ENCODE measurements at regions not wholly inside any gene's neighbourhood (a gene's known extent, or its start where the extent isn't known, plus 50 kb on each side); places are given as distances from the start of the nearest gene placed in this dataset.

- Mint-ChIP-seq H3K36me3 (ENCODE audit: low read depth, unreplicated experiment) (no peaks in the 10 kb centered on the region), H3K27ac (ENCODE audit: unreplicated experiment) (no peak overlapping the region), H3K27me3 (ENCODE audit: low read depth, unreplicated experiment) (no peaks in the 10 kb centered on the region), H3K4me1 (ENCODE audit: low read depth, unreplicated experiment) (peaks cover 1% of the 10 kb centered on the region), H3K4me3 (ENCODE audit: unreplicated experiment) (no peak overlapping the region), H3K9me3 (ENCODE audit: unreplicated experiment) (no peaks in the 10 kb centered on the region)
- no peak overlapping the region for H2AFZ ChIP-seq (ENCODE audit: low read depth, low read length)
- H3K4me1 ChIP-seq (ENCODE audit: insufficient read depth, low read length): no peaks in the 10 kb centered on the region
- H3K9ac ChIP-seq (ENCODE audit: low read length): no peak overlapping the region
- no peaks in the 10 kb centered on the region for H3K27me3 ChIP-seq (ENCODE audit: insufficient read depth, low read length)
- H3K4me2 ChIP-seq (ENCODE audit: low read length): no peak overlapping the region
- peaks cover 4% of the 10 kb centered on the region for H3K9me3 ChIP-seq (ENCODE audit: insufficient read depth, low read depth, low read length)
- no peaks in the 10 kb centered on the region for H3K79me2 ChIP-seq (ENCODE audit: insufficient read depth, low read length)
- DNase-seq (ENCODE audit: low read depth): no peak
- no peak overlapping the region for H3K4me3 ChIP-seq (ENCODE audit: insufficient read depth, low read depth, low read length)
- H4K20me1 ChIP-seq (ENCODE audit: insufficient read depth, low read length): no peaks in the 10 kb centered on the region
- H3K36me3 ChIP-seq (ENCODE audit: insufficient read depth, low read length): no peaks in the 10 kb centered on the region
- TF ChIP-seq EZH2 (IDR thresholded peaks at IDR 0.05; ENCODE audit: insufficient read depth, low read length): no peak
- no peak for TF ChIP-seq CTCF (IDR thresholded peaks at IDR 0.05; ENCODE audit: insufficient read depth, low read depth, low read length)
- no peak overlapping the region for H3K27ac ChIP-seq (ENCODE audit: low read depth, low read length)
- no peak for FAIRE-seq
Observed at GRCh38 chr2:123777116-123777515, 248.0 kb upstream of the CNTNAP5 start.

GRCh38 chr2:123783164-123783563, 241.9 kb upstream of the CNTNAP5 start:
- Histone ChIP-seq H3K36me3 (ENCODE audit: insufficient read depth, low read length) (no peaks in the 10 kb centered on the region), H3K4me2 (ENCODE audit: low read length) (no peak overlapping the region), H4K20me1 (ENCODE audit: insufficient read depth, low read length) (no peaks in the 10 kb centered on the region), H2AFZ (ENCODE audit: low read depth, low read length) (no peak overlapping the region), H3K4me1 (ENCODE audit: insufficient read depth, low read length) (no peaks in the 10 kb centered on the region), H3K9me3 (ENCODE audit: insufficient read depth, low read depth, low read length) (no peaks in the 10 kb centered on the region), H3K27me3 (ENCODE audit: insufficient read depth, low read length) (no peaks in the 10 kb centered on the region), H3K9ac (ENCODE audit: low read length) (no peak overlapping the region), H3K4me3 (ENCODE audit: insufficient read depth, low read depth, low read length) (no peak overlapping the region), H3K27ac (ENCODE audit: low read depth, low read length) (no peak overlapping the region), H3K79me2 (ENCODE audit: insufficient read depth, low read length) (no peaks in the 10 kb centered on the region)
- DNase-seq (ENCODE audit: low read depth) (no peak), FAIRE-seq (no peak)
- H3K4me3 Mint-ChIP-seq (ENCODE audit: unreplicated experiment): no peak overlapping the region
- TF ChIP-seq EZH2 (IDR thresholded peaks at IDR 0.05; ENCODE audit: insufficient read depth, low read length) (no peak), CTCF (IDR thresholded peaks at IDR 0.05; ENCODE audit: insufficient read depth, low read depth, low read length) (no peak)
- no peaks in the 10 kb centered on the region for H3K9me3 Mint-ChIP-seq (ENCODE audit: unreplicated experiment)
- H3K27me3 Mint-ChIP-seq (ENCODE audit: low read depth, unreplicated experiment): no peaks in the 10 kb centered on the region
- no peaks in the 10 kb centered on the region for H3K4me1 Mint-ChIP-seq (ENCODE audit: low read depth, unreplicated experiment)
- no peak overlapping the region for H3K27ac Mint-ChIP-seq (ENCODE audit: unreplicated experiment)
- H3K36me3 Mint-ChIP-seq (ENCODE audit: low read depth, unreplicated experiment): no peaks in the 10 kb centered on the region

- Mint-ChIP-seq H3K27me3 (ENCODE audit: low read depth, unreplicated experiment) (no peaks in the 10 kb centered on the region), H3K27ac (ENCODE audit: unreplicated experiment) (no peak overlapping the region), H3K4me3 (ENCODE audit: unreplicated experiment) (no peak overlapping the region), H3K4me1 (ENCODE audit: low read depth, unreplicated experiment) (no peaks in the 10 kb centered on the region), H3K9me3 (ENCODE audit: unreplicated experiment) (no peaks in the 10 kb centered on the region), H3K36me3 (ENCODE audit: low read depth, unreplicated experiment) (no peaks in the 10 kb centered on the region)
- TF ChIP-seq CTCF (IDR thresholded peaks at IDR 0.05; ENCODE audit: insufficient read depth, low read depth, low read length): no peak
- TF ChIP-seq EZH2 (IDR thresholded peaks at IDR 0.05; ENCODE audit: insufficient read depth, low read length): no peak
- Histone ChIP-seq H3K9ac (ENCODE audit: low read length) (no peak overlapping the region), H3K27me3 (ENCODE audit: insufficient read depth, low read length) (no peaks in the 10 kb centered on the region), H4K20me1 (ENCODE audit: insufficient read depth, low read length) (no peaks in the 10 kb centered on the region), H3K4me2 (ENCODE audit: low read length) (no peak overlapping the region), H3K4me3 (ENCODE audit: insufficient read depth, low read depth, low read length) (no peak overlapping the region), H3K36me3 (ENCODE audit: insufficient read depth, low read length) (no peaks in the 10 kb centered on the region), H3K4me1 (ENCODE audit: insufficient read depth, low read length) (no peaks in the 10 kb centered on the region), H3K79me2 (ENCODE audit: insufficient read depth, low read length) (no peaks in the 10 kb centered on the region), H3K27ac (ENCODE audit: low read depth, low read length) (no peak overlapping the region), H2AFZ (ENCODE audit: low read depth, low read length) (no peak overlapping the region), H3K9me3 (ENCODE audit: insufficient read depth, low read depth, low read length) (no peaks in the 10 kb centered on the region)
- no peak for DNase-seq (ENCODE audit: low read depth)
- FAIRE-seq: no peak
Observed at GRCh38 chr2:123785332-123785731, 239.8 kb upstream of the CNTNAP5 start.
